K562 (cell line): ENCODE measurements at regions not wholly inside any gene's neighbourhood (a gene's known extent, or its start where the extent isn't known, plus 50 kb on each side); places are given as distances from the start of the nearest gene placed in this dataset.

Source experiments
- ATAC-seq: fragments of 200-7000 bp; cut with Tn5 transposase; 3 replicates; pipeline ENCODE4 v1.9.1; 2020; ENCODE audit warnings: moderate library complexity
- BruUV-seq: library from RNA; stranded (reverse); fragments of 400-500 nt; replicated peaks from 2 replicates; lab custom pipeline; 2021; lab: Mats Ljungman, UMichigan
- CTCF ChIA-PET: fragments of 300-600 bp; formaldehyde crosslinking; extraction: SDS; loops from one replicate; lab custom pipeline; 2021; ENCODE audit warnings: low intra/inter-chr PET ratio; lab: Yijun Ruan, JAX
- POLR2A ChIA-PET: fragments of 300-600, 350-650 bp; sonication (Branson Sonifier 250); formaldehyde crosslinking; extraction: SDS; loops from one replicate; lab custom pipeline; 2021; ENCODE audit warnings: antibody characterized with exemption, inconsistent platforms; lab: Yijun Ruan, JAX
- DNase-seq, 4 experiments: peaks; one replicate each; pipeline versions ENCODE4 v3.0.0 to v3.0.0-alpha.2; 2011 to 2018; ENCODE audit warnings: low spot score in 3 of 4, mixed read lengths in 3 of 4; ENCODE audit errors: extremely low read depth in 1 of 4
- FAIRE-seq: peaks from 2 replicates; lab custom pipeline; 2011; peaks lifted over from hg19 to GRCh38; lab: Jason Lieb, UNC
- H2AFZ ChIP-seq: 2 replicates; pipeline ENCODE4 v1.6.0; 2011; ENCODE audit warnings: low read depth, low read length, control low read depth, inconsistent platforms
- H3K27ac ChIP-seq: fragments of 200-600 bp; 3 replicates; pipeline ENCODE4 v1.8.0; 2011; ENCODE audit warnings: low read depth, mild to moderate bottlenecking, control low read depth, inconsistent platforms, low read length, moderate library complexity, mixed read lengths; ENCODE audit errors: extremely low read depth
- H3K27me3 ChIP-seq, 2 experiments: fragments of 300-600 bp in 1 of 2; 2 replicates in 1 of 2; 3 replicates in 1 of 2; pipeline versions ENCODE4 v1.6.0 to v1.8.0; 2011; ENCODE audit warnings: inconsistent platforms in 2 of 2, low read length in 2 of 2, mild to moderate bottlenecking in 1 of 2, mixed read lengths in 1 of 2, moderate library complexity in 1 of 2; ENCODE audit not compliant: control insufficient read depth in 2 of 2, insufficient read depth in 2 of 2
- H3K36me3 ChIP-seq: fragments of 300-600 bp; 3 replicates; pipeline ENCODE4 v1.8.0; 2011; ENCODE audit warnings: mild to moderate bottlenecking, low read length, inconsistent platforms; ENCODE audit not compliant: control insufficient read depth, insufficient read depth
- H3K4me1 ChIP-seq, 2 experiments: fragments of 200-600 bp in 1 of 2; replicated peaks in 1 of 2; 2 replicates in 1 of 2; 3 replicates in 1 of 2; pipeline versions ENCODE4 v1.5.1 to v1.8.0; 2011; ENCODE audit warnings: inconsistent platforms in 2 of 2, low read length in 2 of 2, mild to moderate bottlenecking in 1 of 2, mixed read lengths in 1 of 2, moderate library complexity in 1 of 2; ENCODE audit not compliant: control insufficient read depth in 2 of 2, insufficient read depth in 2 of 2
- H3K4me2 ChIP-seq: 2 replicates; pipeline ENCODE4 v1.6.1; 2011; ENCODE audit warnings: low read length, control low read depth, inconsistent platforms, mixed read lengths; ENCODE audit not compliant: insufficient read depth
- H3K4me3 ChIP-seq: fragments of 200-600 bp; sonication (generic), shearing (Covaris generic); 2 replicates; pipeline ENCODE4 v1.5.1; 2016; ENCODE audit warnings: control low read depth, inconsistent platforms
- H3K79me2 ChIP-seq: fragments of 200-600 bp; 3 replicates; pipeline ENCODE4 v1.8.0; 2011; ENCODE audit warnings: low read length, inconsistent platforms; ENCODE audit not compliant: control insufficient read depth, insufficient read depth
- H3K9ac ChIP-seq, 2 experiments: 2 replicates each; pipeline versions ENCODE4 v1.6.0 to v1.6.1; 2011; ENCODE audit warnings: low read depth in 2 of 2, low read length in 2 of 2, control low read depth in 1 of 2, inconsistent platforms in 1 of 2, mild to moderate bottlenecking in 1 of 2, mixed read lengths in 1 of 2; ENCODE audit not compliant: insufficient read depth in 1 of 2
- H3K9me1 ChIP-seq: one replicate; pipeline ENCODE4 v1.6.0; 2011; ENCODE audit warnings: inconsistent platforms, mild to moderate bottlenecking, low read length, moderate library complexity; ENCODE audit not compliant: control insufficient read depth, insufficient read depth
- H3K9me3 ChIP-seq: replicated peaks from 2 replicates; pipeline ENCODE4 v1.5.1; 2011; ENCODE audit warnings: low read depth, low read length, inconsistent platforms; ENCODE audit not compliant: control insufficient read depth, insufficient read depth
- H4K20me1 ChIP-seq: replicated peaks from 2 replicates; pipeline ENCODE4 v1.6.1; 2011; ENCODE audit warnings: low read length, inconsistent platforms, mixed read lengths; ENCODE audit not compliant: control insufficient read depth, insufficient read depth
- ATF4 ChIP-seq: fragments of 450-650 bp; formaldehyde crosslinking; IDR thresholded peaks from 2 replicates; pipeline ENCODE4 v1.4.0; 2022; ENCODE audit warnings: mild to moderate bottlenecking, moderate library complexity
- NCOA6 ChIP-seq: fragments of 450-650 bp; IDR thresholded peaks from 2 replicates; pipeline ENCODE4 v1.6.1; 2017; ENCODE audit warnings: mild to moderate bottlenecking
- SRSF9 ChIP-seq: fragments of 200-400 bp; formaldehyde crosslinking; IDR thresholded peaks from 2 replicates; pipeline ENCODE4 v1.6.1; 2017; ENCODE audit warnings: low read depth, low read length, borderline replicate concordance
- THAP12 ChIP-seq: fragments of 250-450 bp; sonication (Bioruptor Pico); IDR thresholded peaks from 2 replicates; pipeline ENCODE4 v1.9.0; 2021; ENCODE audit warnings: mild to moderate bottlenecking, inconsistent platforms
- ZNF398 ChIP-seq: fragments of 250-450 bp; sonication (Bioruptor Pico); IDR thresholded peaks from 2 replicates; pipeline ENCODE4 v1.8.0; 2021; ENCODE audit warnings: moderate library complexity, mild to moderate bottlenecking, inconsistent platforms
- WGBS: fragments of 100-300 bp; shearing (Covaris generic); methylation state at CpG from one replicate; pipeline ENCODE4 v1.1.6; 2016; ENCODE audit warnings: low coverage, mixed read lengths; ENCODE audit not compliant: insufficient coverage; ENCODE audit errors: missing lambda C conversion rate; 5-methylcytosine and 5-hydroxymethylcytosine counted together
- in situ Hi-C: fragments of 300-500 bp; cut with MboI; formaldehyde crosslinking; loops from 4 replicates; pipeline ENCODE4 v1.15.0; 2018; ENCODE audit warnings: inconsistent platforms, mixed read lengths
- intact Hi-C: fragments of 100-400 bp; cut with micrococcal nuclease; formaldehyde crosslinking; loops from 2 replicates; pipeline ENCODE4 v1.14.2; 2022

DNA sequence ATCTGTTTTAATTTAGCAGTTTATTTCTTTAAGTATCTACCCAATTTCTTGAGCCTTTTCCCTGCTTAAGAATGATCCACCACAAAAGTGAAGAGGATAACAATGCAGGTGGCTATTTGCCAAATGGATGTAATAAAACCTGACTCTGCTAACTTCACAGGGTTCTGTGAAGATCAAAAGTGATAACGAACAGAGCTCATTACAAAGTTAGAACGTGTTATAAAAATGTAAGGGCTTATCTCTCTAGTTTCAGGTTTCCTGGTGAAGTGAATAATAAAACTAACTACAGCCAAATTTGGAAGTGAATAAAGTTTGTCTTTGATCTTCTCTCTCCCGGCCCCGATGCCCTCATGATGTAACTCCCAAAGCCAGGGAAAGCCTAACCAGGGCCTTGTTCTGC lies 497.9 kb downstream of the SMARCA1 start:
- intact Hi-C loops (no loop called here), in situ Hi-C loops (no loop called here)
- CTCF ChIA-PET, result no interaction called here
- FAIRE-seq (no peak), DNase-seq (no peak), ATAC-seq (no peak)
- WGBS, result 0% methylated on average over 4 of the region's 4 CpGs
- H3K4me2 ChIP-seq, result no peak overlapping the region
- POLR2A ChIA-PET, result no interaction called here
- H3K27ac ChIP-seq, result no peak overlapping the region
- no peaks in the 10 kb centered on the region for H3K9me1 ChIP-seq
- BruUV-seq, result no TSS peak
- no peaks in the 10 kb centered on the region for H3K9me3 ChIP-seq
- H3K79me2 ChIP-seq, result no peaks in the 10 kb centered on the region
- no peaks in the 10 kb centered on the region for H3K36me3 ChIP-seq
- H2AFZ ChIP-seq, result no peak overlapping the region
- no peaks in the 10 kb centered on the region for H4K20me1 ChIP-seq
- no peaks in the 10 kb centered on the region for H3K4me1 ChIP-seq
- H3K9ac ChIP-seq, result no peak overlapping the region
- no peak for TF ChIP-seq ZNF398 (CRISPR knock-in tag)
- TF ChIP-seq ATF4 (CRISPR knock-in tag), result no peak
- TF ChIP-seq SRSF9, result no peak
- no peak for TF ChIP-seq THAP12 (CRISPR knock-in tag)
- no peak for TF ChIP-seq NCOA6
- TF ChIP-seq, all 486 proteins: peak for 0
- Histone ChIP-seq H3K27me3 (no peaks in the 10 kb centered on the region), H3K4me3 (no peak overlapping the region)
